ENCODE measurements at regions not wholly inside any gene's neighbourhood (a gene's known extent, or its start where the extent isn't known, plus 50 kb on each side); places are given as distances from the start of the nearest gene placed in this dataset.
A peak's percentile ranks its signal among the peaks of the same experiment; 100 is the strongest.

- WGBS, 2 experiments (ENCODE audit: insufficient coverage in 2 of 2) = 71% methylated on average over 1 of the region's 2 CpGs; no CpG with 5 or more reads in 1 of the 2 experiments
- no peak overlapping the region for H3K4me3 ChIP-seq (ENCODE audit: extremely low read depth, insufficient read depth, low read length, poor library complexity, severe bottlenecking)
- no peaks in the 10 kb centered on the region for H3K9me3 ChIP-seq (ENCODE audit: control insufficient read depth, low read length)
- peaks cover 5% of the 10 kb centered on the region for H3K4me1 ChIP-seq (ENCODE audit: control insufficient read depth, insufficient read depth, low read length, poor library complexity, severe bottlenecking)
- no peaks in the 10 kb centered on the region for H3K36me3 ChIP-seq (ENCODE audit: control insufficient read depth, insufficient read depth, low read length)
- no peak overlapping the region for H3K27ac ChIP-seq (ENCODE audit: low read depth, low read length, severe bottlenecking)
Observed at GRCh38 chr10:113291413-113291812, 261.4 kb upstream of the HABP2 start.

GRCh38 chr10:113292086-113292485 lies 260.8 kb upstream of the HABP2 start:
- Histone ChIP-seq H3K27ac (ENCODE audit: low read depth, low read length, severe bottlenecking) (no peak overlapping the region), H3K4me1 (ENCODE audit: control insufficient read depth, insufficient read depth, low read length, poor library complexity, severe bottlenecking) (peaks cover 8% of the 10 kb centered on the region), H3K36me3 (ENCODE audit: control insufficient read depth, insufficient read depth, low read length) (no peaks in the 10 kb centered on the region), H3K9me3 (ENCODE audit: control insufficient read depth, low read length) (no peaks in the 10 kb centered on the region), H3K4me3 (ENCODE audit: extremely low read depth, insufficient read depth, low read length, poor library complexity, severe bottlenecking) (no peak overlapping the region)
- 100% methylated on average over 1 to 2 of the region's 3 CpGs for WGBS, 2 experiments (ENCODE audit: insufficient coverage in 2 of 2)

- H3K4me3 ChIP-seq (ENCODE audit: extremely low read depth, insufficient read depth, low read length, poor library complexity, severe bottlenecking) = no peak overlapping the region
- no peak overlapping the region for H3K27ac ChIP-seq (ENCODE audit: low read depth, low read length, severe bottlenecking)
- peaks cover 14% of the 10 kb centered on the region for H3K4me1 ChIP-seq (ENCODE audit: control insufficient read depth, insufficient read depth, low read length, poor library complexity, severe bottlenecking)
- no peaks in the 10 kb centered on the region for H3K9me3 ChIP-seq (ENCODE audit: control insufficient read depth, low read length)
- 94 to 95% methylated on average over 2 of the region's 5 CpGs for WGBS, 2 experiments (ENCODE audit: insufficient coverage in 2 of 2)
- H3K36me3 ChIP-seq (ENCODE audit: control insufficient read depth, insufficient read depth, low read length) = no peaks in the 10 kb centered on the region
Observed at GRCh38 chr10:113292743-113293142, 260.1 kb upstream of the HABP2 start.

DNA sequence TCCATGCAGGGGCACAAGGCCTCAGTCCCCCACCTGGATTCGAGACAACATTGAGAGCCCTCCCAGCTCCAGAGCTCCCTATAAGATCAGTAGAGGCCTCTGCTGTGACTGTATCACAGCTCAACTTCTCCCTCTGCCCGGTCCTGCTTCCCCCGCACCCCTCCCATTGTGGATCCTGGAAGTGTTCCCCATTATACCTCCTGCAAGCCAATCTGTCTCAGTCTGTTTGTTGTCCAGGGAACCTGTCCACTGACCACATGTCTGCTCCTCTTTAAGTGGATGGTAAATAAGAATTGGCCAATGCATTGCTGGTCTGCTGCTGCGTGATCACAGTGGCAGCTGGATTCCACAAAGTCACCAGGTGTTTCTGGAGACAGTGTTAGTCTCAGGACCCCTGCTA lies 259.7 kb upstream of the HABP2 start:
- Histone ChIP-seq H3K4me3 (ENCODE audit: extremely low read depth, insufficient read depth, low read length, poor library complexity, severe bottlenecking) (no peak overlapping the region), H3K9me3 (ENCODE audit: control insufficient read depth, low read length) (no peaks in the 10 kb centered on the region), H3K4me1 (ENCODE audit: control insufficient read depth, insufficient read depth, low read length, poor library complexity, severe bottlenecking) (peaks cover 19% of the 10 kb centered on the region), H3K36me3 (ENCODE audit: control insufficient read depth, insufficient read depth, low read length) (no peaks in the 10 kb centered on the region), H3K27ac (ENCODE audit: low read depth, low read length, severe bottlenecking) (no peak overlapping the region)
- 87 to 92% methylated on average over 4 of the region's 4 CpGs for WGBS, 2 experiments (ENCODE audit: insufficient coverage in 2 of 2)

DNA sequence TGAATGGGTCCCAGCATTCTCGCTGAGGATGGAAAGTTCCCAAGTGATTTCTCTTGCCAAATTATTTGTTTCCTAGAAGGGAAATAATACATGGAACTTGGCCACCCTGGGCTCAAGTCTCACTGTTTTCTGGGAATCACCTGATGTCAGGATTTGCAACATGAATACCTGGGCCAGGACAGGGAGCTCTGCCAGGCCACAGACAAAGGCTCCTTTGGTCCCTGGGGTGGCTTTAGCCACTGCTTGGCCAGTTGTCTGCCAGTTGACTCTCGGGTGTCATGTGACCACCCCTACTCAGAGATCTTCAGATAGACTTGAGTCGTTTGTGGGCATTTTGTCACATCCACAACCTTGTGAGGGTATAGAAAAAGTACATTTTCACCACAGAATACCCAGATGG lies 258.0 kb upstream of the HABP2 start:
- Histone ChIP-seq H3K27ac (ENCODE audit: low read depth, low read length, severe bottlenecking) (no peak overlapping the region), H3K36me3 (ENCODE audit: control insufficient read depth, insufficient read depth, low read length) (no peaks in the 10 kb centered on the region), H3K4me3 (ENCODE audit: extremely low read depth, insufficient read depth, low read length, poor library complexity, severe bottlenecking) (no peak overlapping the region), H3K4me1 (ENCODE audit: control insufficient read depth, insufficient read depth, low read length, poor library complexity, severe bottlenecking) (peaks cover 33% of the 10 kb centered on the region), H3K9me3 (ENCODE audit: control insufficient read depth, low read length) (no peaks in the 10 kb centered on the region)
- 92 to 100% methylated on average over 2 of the region's 3 CpGs for WGBS, 2 experiments (ENCODE audit: insufficient coverage in 2 of 2)

DNA sequence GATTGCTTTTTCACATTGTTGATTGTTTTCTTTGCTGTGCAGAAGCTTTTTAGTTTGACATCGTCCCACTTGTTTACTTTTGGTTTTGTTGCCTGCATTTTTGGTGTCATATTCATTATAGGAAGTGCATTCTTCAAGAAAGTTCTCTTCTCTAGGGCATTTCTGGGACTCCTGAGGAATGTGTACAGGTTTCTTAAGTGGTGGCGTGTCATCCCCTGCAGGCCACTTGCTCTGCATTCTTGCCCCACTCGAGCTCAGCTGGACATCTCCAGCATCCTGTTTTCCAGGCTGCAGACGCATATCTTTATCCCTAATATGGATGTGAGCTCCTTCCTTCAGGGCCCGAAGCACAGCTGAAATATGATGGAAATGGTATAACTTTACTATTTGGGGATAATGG lies 255.6 kb upstream of the HABP2 start:
- H3K4me3 ChIP-seq (ENCODE audit: extremely low read depth, insufficient read depth, low read length, poor library complexity, severe bottlenecking) = no peak overlapping the region
- WGBS, 2 experiments (ENCODE audit: insufficient coverage in 2 of 2) = 77 to 100% methylated on average over 2 to 4 of the region's 5 CpGs
- H3K36me3 ChIP-seq (ENCODE audit: control insufficient read depth, insufficient read depth, low read length) = no peaks in the 10 kb centered on the region
- peak overlapping the region; percentile 41 for H3K27ac ChIP-seq (ENCODE audit: low read depth, low read length, severe bottlenecking)
- H3K4me1 ChIP-seq (ENCODE audit: control insufficient read depth, insufficient read depth, low read length, poor library complexity, severe bottlenecking) = peaks cover 38% of the 10 kb centered on the region
- H3K9me3 ChIP-seq (ENCODE audit: control insufficient read depth, low read length) = no peaks in the 10 kb centered on the region

GRCh38 chr10:113298616-113299015 lies 254.2 kb upstream of the HABP2 start:
- H3K27ac ChIP-seq (ENCODE audit: low read depth, low read length, severe bottlenecking) = no peak overlapping the region
- H3K4me3 ChIP-seq (ENCODE audit: extremely low read depth, insufficient read depth, low read length, poor library complexity, severe bottlenecking) = no peak overlapping the region
- peaks cover 39% of the 10 kb centered on the region for H3K4me1 ChIP-seq (ENCODE audit: control insufficient read depth, insufficient read depth, low read length, poor library complexity, severe bottlenecking)
- H3K36me3 ChIP-seq (ENCODE audit: control insufficient read depth, insufficient read depth, low read length) = no peaks in the 10 kb centered on the region
- H3K9me3 ChIP-seq (ENCODE audit: control insufficient read depth, low read length) = no peaks in the 10 kb centered on the region
- WGBS, 2 experiments (ENCODE audit: insufficient coverage in 2 of 2) = 88 to 95% methylated on average over 6 of the region's 6 CpGs

- Histone ChIP-seq H3K4me1 (ENCODE audit: control insufficient read depth, insufficient read depth, low read length, poor library complexity, severe bottlenecking) (peaks cover 53% of the 10 kb centered on the region), H3K4me3 (ENCODE audit: extremely low read depth, insufficient read depth, low read length, poor library complexity, severe bottlenecking) (no peak overlapping the region), H3K27ac (ENCODE audit: low read depth, low read length, severe bottlenecking) (no peak overlapping the region)
Observed at GRCh38 chr10:113300201-113300600, 252.7 kb upstream of the HABP2 start.

DNA sequence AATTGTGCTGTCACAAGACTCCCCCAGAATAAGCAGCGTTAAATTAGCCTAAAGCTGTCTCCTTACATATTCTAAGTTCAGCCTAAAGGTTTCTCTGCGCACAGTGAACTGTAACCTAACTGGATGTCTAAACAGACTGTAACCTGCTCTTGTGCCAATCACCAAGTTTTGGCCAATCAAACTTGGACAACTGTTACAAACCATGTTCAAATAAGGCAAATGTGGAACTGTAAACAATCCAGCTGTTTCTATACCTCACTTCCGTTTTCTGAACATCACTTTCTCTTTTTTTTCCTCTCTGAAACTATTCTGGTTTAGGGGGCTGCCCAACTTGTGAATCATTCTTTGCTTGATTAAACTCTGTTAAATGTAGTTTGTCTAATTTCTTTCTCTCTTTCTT lies 252.2 kb upstream of the HABP2 start:
- Histone ChIP-seq H3K9me3 (ENCODE audit: control insufficient read depth, low read length) (no peaks in the 10 kb centered on the region), H3K27ac (ENCODE audit: low read depth, low read length, severe bottlenecking) (no peak overlapping the region), H3K4me3 (ENCODE audit: extremely low read depth, insufficient read depth, low read length, poor library complexity, severe bottlenecking) (no peak overlapping the region), H3K36me3 (ENCODE audit: control insufficient read depth, insufficient read depth, low read length) (no peaks in the 10 kb centered on the region), H3K4me1 (ENCODE audit: control insufficient read depth, insufficient read depth, low read length, poor library complexity, severe bottlenecking) (peaks cover 55% of the 10 kb centered on the region)
- WGBS, 2 experiments (ENCODE audit: insufficient coverage in 2 of 2) = 93 to 100% methylated on average over 2 of the region's 3 CpGs

More at GRCh38 chr10:113300201-113300600, 252.7 kb upstream of the HABP2 start:
- Histone ChIP-seq H3K36me3 (ENCODE audit: control insufficient read depth, insufficient read depth, low read length) (no peaks in the 10 kb centered on the region), H3K9me3 (ENCODE audit: control insufficient read depth, low read length) (no peaks in the 10 kb centered on the region)

GRCh38 chr10:113301342-113301984 lies 251.4 kb upstream of the HABP2 start:
- no peaks in the 10 kb centered on the region for H3K36me3 ChIP-seq (ENCODE audit: control insufficient read depth, insufficient read depth, low read length)
- H3K9me3 ChIP-seq (ENCODE audit: control insufficient read depth, low read length) = no peaks in the 10 kb centered on the region
- H3K4me1 ChIP-seq (ENCODE audit: control insufficient read depth, insufficient read depth, low read length, poor library complexity, severe bottlenecking) = peaks cover 61% of the 10 kb centered on the region
- H3K4me3 ChIP-seq (ENCODE audit: extremely low read depth, insufficient read depth, low read length, poor library complexity, severe bottlenecking) = no peak overlapping the region
- no peak overlapping the region for H3K27ac ChIP-seq (ENCODE audit: low read depth, low read length, severe bottlenecking)
- 83 to 87% methylated on average over 7 of the region's 7 CpGs for WGBS, 2 experiments (ENCODE audit: insufficient coverage in 2 of 2)

DNA sequence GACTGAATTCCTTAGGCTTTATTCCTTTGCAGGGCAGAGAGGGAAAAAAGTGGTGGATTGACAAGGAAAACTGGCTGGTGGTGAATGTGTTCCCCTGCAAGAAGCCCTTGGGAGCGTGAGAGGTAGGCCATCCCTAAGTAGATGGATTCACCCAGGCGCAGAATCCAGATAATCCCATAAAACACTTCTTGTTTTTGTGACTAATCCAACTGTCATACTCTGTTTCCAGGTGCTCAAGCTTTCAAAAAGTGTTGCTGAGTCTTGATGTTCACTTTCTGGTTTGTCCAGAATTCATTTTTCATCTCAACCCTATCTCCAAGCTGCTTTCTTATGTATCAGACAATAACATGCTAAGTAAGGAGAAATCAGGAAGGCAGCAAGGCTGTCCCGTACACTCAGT lies 250.8 kb upstream of the HABP2 start:
- peak overlapping the region; percentile 5 for H3K27ac ChIP-seq (ENCODE audit: low read depth, low read length, severe bottlenecking)
- no peaks in the 10 kb centered on the region for H3K9me3 ChIP-seq (ENCODE audit: control insufficient read depth, low read length)
- peaks cover 58% of the 10 kb centered on the region for H3K4me1 ChIP-seq (ENCODE audit: control insufficient read depth, insufficient read depth, low read length, poor library complexity, severe bottlenecking)
- no peaks in the 10 kb centered on the region for H3K36me3 ChIP-seq (ENCODE audit: control insufficient read depth, insufficient read depth, low read length)
- WGBS, 2 experiments (ENCODE audit: insufficient coverage in 2 of 2) = 90 to 100% methylated on average over 1 to 3 of the region's 3 CpGs
- no peak overlapping the region for H3K4me3 ChIP-seq (ENCODE audit: extremely low read depth, insufficient read depth, low read length, poor library complexity, severe bottlenecking)
